HG03025 (cell line): ENCODE measurements at regions not wholly inside any gene's neighbourhood (a gene's known extent, or its start where the extent isn't known, plus 50 kb on each side); places are given as distances from the start of the nearest gene placed in this dataset.

ENCODE experiments used
- ATAC-seq: cut with Tn5 transposase; IDR thresholded peaks from one replicate; pipeline ENCODE4 v1.9.1; 2021; ENCODE audit warnings: mild to moderate bottlenecking, moderate library complexity; ENCODE audit not compliant: unreplicated experiment, low FRiP score

DNA sequence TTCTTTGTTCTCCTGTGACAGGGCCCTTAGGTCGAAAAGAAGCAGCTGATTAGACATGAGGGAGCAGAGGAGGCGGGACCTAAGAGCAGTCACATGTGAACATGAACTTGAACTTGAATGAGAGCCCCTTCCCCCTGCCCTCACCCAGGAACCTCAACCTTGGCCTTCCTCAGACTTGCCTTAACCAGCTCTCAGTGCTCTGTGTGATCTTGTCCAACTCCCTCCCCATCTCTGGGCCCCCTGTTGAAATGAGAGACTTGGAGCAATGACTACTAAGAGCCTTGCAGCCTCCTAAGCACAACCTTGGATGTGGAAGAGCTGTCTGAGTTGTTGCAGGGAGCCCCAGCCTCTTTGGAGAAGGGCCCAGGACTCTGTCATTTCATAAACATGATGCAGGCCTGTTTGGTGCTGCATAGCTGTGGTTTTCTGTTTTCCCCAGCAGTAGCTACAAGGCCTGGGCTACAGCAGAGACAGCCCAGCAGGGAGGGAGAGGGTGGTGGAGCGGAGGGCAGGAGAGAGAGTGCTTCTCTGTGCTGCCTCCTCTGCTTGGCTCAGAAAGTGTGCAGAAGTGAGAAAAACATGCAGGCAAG lies 123.9 kb upstream of the ZMIZ1 start:
- ATAC-seq, result no peak

- no peak for ATAC-seq
Measured at GRCh38 chr10:78945838-78946237, 122.9 kb upstream of the ZMIZ1 start.

DNA sequence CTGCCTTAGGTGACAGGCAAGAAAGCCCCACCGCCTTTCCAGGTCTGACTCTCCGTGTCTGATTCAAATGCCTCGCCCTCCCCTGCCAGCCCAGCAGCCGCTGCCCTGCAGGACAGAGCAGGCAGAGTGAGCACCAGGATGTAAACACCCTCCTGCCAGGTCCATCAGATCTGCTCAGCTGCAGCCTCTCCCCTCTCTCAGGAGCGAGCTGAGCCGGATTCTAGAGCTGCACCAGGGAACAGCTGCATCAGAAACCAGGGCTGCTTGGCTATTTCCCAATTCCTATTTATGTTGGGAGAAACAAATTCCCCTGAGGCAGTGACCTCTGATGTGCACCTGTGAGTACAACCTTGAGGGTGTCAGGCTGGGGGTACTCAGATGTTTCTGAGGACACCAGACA lies 121.5 kb upstream of the ZMIZ1 start:
- no peak for ATAC-seq

- no peak for ATAC-seq
Measured at GRCh38 chr10:78947733-78948132, 121.0 kb upstream of the ZMIZ1 start.

DNA sequence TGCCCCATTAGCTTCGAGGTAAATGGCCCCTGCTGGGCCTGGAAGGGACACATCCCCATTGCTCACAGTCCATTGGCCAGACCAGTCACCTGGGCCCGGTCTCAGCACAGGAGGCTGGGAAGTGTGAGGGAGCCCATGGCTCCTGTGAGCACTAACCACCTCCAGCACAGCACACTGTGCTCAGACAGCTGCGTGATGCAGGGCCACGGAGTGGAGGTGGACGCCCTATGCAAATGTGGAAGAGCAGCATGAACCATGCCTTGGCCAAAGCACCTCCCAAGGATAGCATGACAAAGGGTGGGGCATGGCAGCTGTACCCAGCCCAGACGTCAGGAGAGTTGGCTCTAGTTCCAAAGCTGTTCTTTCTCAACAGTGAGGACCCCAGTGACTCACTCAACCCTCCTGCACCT lies 120.1 kb upstream of the ZMIZ1 start:
- no peak for ATAC-seq

DNA sequence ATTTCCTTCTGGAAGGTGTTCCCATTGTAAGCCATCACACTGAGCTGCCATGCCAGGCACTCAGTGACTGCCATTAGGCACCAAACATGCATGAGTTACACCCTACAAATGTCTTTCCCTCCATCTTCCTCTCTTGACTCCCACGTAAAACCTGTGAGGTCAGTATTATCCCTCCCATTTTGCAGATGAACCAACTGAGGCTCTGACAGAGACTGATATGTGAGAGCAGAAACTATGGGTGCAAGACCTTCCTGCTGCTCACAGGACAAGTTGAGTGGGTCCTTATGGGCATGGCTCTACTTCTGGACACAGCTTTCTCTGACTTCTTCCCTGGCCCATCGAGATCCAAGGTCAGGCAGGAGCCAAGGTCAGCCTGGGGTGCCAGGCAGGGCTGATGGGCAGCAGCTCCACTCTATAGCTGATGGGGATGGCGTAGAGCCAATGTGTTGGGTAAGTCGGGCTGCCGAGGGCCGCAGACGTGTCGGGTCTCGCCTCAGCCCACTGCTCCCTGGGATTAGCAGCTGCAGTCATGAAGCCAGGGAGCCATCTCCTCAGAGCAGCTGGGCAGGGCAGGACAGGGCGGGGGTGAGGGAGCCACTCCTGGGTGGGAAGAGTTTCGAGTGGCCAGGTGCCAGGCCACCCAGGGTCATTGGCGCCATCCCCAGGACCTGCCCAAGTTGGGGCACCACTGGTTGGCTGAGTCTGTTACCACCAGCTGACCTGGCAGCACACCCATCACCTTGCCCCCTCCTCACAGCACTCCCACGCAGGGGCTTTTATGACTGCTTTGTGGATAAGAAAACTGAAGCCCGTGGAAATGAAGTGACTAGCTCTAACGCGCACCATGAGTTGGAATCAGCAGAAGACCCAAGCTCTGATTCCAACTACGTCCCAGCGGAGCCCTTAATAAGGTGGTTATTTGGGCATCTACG lies 117.8 kb upstream of the ZMIZ1 start:
- ATAC-seq, result no peak

DNA sequence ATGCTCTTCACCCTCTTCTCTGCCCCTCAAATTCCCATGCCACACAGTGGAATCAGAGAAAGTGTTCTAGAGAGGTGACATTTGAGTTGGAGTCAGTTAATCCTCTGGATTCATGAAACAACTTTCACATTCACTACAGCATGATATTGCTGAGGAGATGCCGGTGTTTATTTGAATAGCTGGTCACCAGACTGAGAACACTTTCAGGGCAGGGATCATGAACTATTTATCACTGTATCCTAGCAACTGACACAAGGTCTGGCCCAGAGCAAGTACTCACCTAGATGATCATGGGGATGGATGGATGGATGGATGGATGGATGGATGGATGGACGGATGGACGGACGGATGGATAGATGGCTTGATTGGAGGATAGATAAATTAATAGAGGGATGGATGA lies 116.7 kb upstream of the ZMIZ1 start:
- no peak for ATAC-seq

GRCh38 chr10:78952686-78953085 lies 116.1 kb upstream of the ZMIZ1 start:
- ATAC-seq, result no peak

- ATAC-seq, result no peak
Measured at GRCh38 chr10:78953113-78953798, 115.5 kb upstream of the ZMIZ1 start.

DNA sequence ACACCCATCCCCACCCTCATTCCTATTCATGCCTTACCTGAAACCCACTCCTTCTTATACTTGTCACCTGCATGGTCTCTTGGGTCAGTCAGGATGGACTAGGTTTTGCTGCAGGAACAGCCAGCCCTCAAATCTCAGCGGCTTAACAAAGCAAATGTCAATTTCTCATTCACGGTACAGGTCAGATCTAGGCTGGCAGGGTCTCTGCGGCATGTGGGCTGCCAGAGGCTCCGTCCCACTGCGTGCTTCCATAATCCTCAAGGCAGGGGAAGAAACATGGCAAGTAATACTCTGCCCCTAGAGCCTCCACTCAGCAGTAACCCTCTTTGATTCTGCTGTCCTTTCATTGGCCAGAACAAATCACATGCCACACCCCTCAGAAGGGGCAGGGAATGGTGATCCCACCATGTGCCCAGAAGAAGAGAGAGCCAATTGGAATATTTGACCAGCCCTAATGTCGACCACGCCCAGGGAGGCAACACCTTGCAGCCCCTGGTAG lies 114.9 kb upstream of the ZMIZ1 start:
- ATAC-seq, result no peak

- ATAC-seq, result no peak
Measured at GRCh38 chr10:78954689-78955088, 114.1 kb upstream of the ZMIZ1 start.

- ATAC-seq, result no peak
Measured at GRCh38 chr10:78955206-78955605, 113.6 kb upstream of the ZMIZ1 start.

- no peak for ATAC-seq
Measured at GRCh38 chr10:78956391-78956790, 112.4 kb upstream of the ZMIZ1 start.

DNA sequence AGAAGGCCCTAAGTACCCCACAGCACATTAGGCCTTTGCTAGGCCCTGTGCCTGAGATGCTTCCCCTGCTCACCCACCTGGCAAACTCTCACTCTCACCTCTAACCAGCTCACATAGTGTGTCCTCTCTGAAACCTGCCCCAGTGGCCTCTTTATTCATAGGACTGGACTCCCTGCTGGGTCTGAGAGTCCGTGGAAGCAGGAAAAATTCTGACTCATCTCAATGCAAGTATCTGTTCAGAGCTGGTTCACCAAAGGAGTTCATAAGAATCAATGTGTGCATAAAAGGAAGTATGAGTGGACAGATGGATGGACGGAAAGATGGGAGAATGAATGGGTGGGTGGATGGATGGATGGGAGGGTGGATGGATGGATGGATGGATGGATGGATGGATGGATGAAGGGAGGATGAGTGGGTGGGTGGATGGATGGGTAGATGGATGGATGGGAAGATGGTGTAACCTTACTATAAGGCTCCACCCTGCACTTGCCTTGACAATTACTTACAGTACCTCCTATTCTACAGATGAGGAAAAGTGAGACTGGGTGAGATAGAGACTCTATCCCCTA lies 111.2 kb upstream of the ZMIZ1 start:
- ATAC-seq, result no peak

- no peak for ATAC-seq
Measured at GRCh38 chr10:78959217-78959923, 109.4 kb upstream of the ZMIZ1 start.

DNA sequence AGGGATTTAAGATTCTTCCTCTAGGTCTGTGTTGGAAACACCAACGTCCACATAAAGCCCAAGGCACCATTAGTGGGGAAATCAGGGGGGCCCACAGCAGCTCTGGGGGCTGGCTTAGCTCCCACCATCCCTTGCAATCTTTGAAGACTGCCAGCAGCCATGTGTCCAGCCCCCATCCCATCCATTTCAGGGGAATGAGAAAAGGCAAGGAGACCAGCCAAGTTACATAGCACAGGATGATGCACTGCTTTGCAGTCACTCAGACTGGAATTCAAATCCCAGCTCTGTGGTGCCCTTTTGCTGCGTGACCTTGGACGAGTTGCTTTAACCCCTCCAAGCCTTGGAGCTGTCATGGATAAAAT lies 108.9 kb upstream of the ZMIZ1 start:
- no peak for ATAC-seq

DNA sequence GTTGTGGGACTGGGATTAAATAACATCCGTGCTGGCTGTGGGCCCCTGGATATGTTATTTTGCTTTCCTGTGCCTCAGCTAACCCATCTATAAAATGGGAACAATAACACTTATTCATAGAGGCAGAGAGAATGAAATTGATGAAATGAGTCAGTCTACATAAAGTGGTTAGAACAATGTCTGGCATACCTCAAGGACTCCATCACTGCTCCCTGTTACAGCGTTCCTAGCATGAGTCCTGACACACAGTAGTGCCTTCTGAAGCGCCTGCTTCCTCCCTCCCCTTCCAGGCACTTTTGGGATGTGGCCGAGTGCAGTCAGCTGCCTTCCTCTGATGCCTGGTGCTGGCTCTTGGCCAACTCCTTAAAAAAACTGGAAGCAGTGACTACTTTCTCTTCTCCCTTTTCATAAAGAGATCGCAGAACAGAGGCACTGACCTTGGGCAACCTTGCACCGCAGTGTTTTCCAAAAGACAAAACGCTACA lies 108.4 kb upstream of the ZMIZ1 start:
- ATAC-seq, result no peak

DNA sequence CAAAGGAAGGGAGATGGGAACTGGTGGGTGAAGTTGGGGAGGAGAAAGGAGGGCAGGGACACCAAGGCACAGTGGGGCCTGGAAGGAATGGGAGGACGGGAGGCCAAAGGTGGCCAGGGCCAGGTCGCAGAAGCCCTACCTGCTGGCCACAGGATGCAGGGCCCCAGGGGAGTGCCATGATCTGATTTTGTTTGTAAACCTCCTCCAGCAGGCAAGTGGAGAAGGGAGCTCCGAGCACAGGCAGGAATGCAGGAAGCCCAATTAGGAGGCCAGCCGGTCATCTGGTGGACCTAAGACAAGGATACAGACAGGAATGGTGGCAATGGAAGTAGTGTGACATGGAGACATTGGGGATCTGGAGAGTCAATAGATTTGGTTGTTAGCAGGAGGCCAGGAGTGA lies 107.0 kb upstream of the ZMIZ1 start:
- no peak for ATAC-seq

DNA sequence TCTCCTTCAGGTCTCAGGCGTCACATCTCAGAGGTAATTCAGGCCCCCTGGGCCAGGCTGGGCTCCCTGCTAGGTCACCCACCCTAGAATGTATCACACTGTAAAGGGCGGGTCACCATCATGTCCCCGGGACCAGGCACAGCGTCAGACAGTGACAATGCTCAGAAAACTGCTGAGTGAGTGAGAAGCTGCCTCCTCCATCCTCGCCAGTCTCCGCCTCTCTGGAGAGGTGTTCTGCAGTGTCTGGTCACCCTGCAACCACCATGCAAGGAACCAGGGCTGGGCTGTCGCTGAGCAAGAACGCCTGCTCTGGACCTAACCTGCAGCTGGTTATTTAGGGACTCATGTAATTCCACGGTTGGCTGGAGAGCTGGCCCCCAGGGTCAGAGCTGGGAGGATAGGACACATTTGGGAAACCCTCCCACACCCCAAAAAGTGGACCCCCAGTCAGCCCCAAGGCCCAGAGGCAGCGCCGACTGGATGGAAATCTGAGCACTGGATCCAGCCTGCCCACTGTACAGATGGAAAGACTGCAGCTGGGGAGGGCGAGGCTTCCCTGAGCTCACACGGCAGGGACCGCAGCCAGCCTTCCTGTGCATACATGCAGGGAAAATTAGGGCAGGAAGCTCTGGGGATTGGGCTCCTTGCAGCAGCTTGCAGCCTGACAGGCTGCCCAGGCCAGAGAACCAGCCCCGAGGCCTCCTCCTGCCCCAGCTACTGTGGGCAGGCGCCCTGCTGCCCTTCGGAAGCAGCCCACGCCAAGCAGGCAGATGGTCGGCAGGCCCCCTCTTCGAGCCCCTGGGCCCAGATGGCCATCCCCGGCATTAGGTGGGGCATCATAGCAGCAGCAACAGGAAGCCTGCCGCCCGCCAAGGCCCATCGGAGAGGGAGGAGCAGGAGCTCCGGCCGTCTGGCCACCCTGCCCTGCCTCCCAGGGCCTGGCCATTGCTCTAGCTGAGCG lies 105.4 kb upstream of the ZMIZ1 start:
- ATAC-seq, result no peak
